Gastroesophageal sphincter (tissue), 4 donors: ENCODE measurements at regions not wholly inside any gene's neighbourhood (a gene's known extent, or its start where the extent isn't known, plus 50 kb on each side); places are given as distances from the start of the nearest gene placed in this dataset.

Source experiments
- ATAC-seq: fragments of 150-250 bp; one replicate; pipeline ENCODE4 v1.9.1; 2016; ENCODE audit warnings: mild to moderate bottlenecking, moderate library complexity
- H3K27ac ChIP-seq, 4 donors: fragments of 200-600 bp; sonication (generic) in 3 of 4; 1 replicate in 3 of 4; 2 replicates in 1 of 4; pipeline ENCODE4 v1.5.1; 2016 to 2019
- H3K27me3 ChIP-seq: fragments of 200-600 bp; sonication (generic); one replicate; pipeline ENCODE4 v1.5.1; 2019
- H3K36me3 ChIP-seq, 2 donors: fragments of 200-600 bp; sonication (generic); one replicate each; pipeline ENCODE4 v1.5.1; 2019; ENCODE audit warnings: control low read depth in 1 of 2
- H3K4me1 ChIP-seq, 3 donors: fragments of 200-600 bp; sonication (generic); 1 replicate in 2 of 3; 2 replicates in 1 of 3; pipeline ENCODE4 v1.5.1; 2016 to 2019; ENCODE audit warnings: control low read depth in 2 of 3
- H3K4me3 ChIP-seq, 2 donors: fragments of 200-600 bp; sonication (generic); one replicate each; pipeline ENCODE4 v1.5.1; 2019; ENCODE audit warnings: mild to moderate bottlenecking in 1 of 2, moderate library complexity in 1 of 2
- H3K9me3 ChIP-seq, 3 donors: fragments of 200-600 bp; sonication (generic); one replicate each; pipeline ENCODE4 v1.5.1; 2017 to 2019; ENCODE audit warnings: control low read depth in 2 of 3
- EP300 ChIP-seq: sonication (generic); formaldehyde crosslinking; IDR thresholded peaks from one replicate; pipeline ENCODE4 v1.6.1; 2017; ENCODE audit warnings: antibody characterized with exemption, mild to moderate bottlenecking
- POLR2A ChIP-seq, 2 donors: fragments of 450-650 bp; IDR thresholded peaks; one replicate each; pipeline ENCODE4 v1.6.1; 2017; ENCODE audit warnings: antibody characterized with exemption in 2 of 2, mild to moderate bottlenecking in 2 of 2, moderate library complexity in 1 of 2
- POLR2AphosphoS5 ChIP-seq: sonication (generic); formaldehyde crosslinking; IDR thresholded peaks from one replicate; pipeline ENCODE4 v1.6.1; 2017; ENCODE audit warnings: antibody characterized with exemption
- WGBS, 2 donors: methylation state at CpG; one replicate each; pipeline ENCODE4 v1.1.5; 2018; ENCODE audit warnings: low coverage in 1 of 2; 5-methylcytosine and 5-hydroxymethylcytosine counted together
- TF ChIP-seq, protein P1 (sequence below), 4 experiments: fragments of 200-600 bp in 2 of 4; fragments of 450-650 bp in 2 of 4; sonication (generic) in 1 of 4; IDR thresholded peaks; one replicate each; pipeline ENCODE4 v1.5.1; 2017 to 2019; ENCODE audit warnings: antibody characterized with exemption in 4 of 4, mild to moderate bottlenecking in 2 of 4, moderate library complexity in 2 of 4

- no peak overlapping the region for H3K4me3 ChIP-seq
- no peaks in the 10 kb centered on the region for H3K9me3 ChIP-seq
- no peak for ATAC-seq
- H3K27ac ChIP-seq, result no peak overlapping the region
- H3K36me3 ChIP-seq, result no peaks in the 10 kb centered on the region
- TF ChIP-seq, protein P1, sequence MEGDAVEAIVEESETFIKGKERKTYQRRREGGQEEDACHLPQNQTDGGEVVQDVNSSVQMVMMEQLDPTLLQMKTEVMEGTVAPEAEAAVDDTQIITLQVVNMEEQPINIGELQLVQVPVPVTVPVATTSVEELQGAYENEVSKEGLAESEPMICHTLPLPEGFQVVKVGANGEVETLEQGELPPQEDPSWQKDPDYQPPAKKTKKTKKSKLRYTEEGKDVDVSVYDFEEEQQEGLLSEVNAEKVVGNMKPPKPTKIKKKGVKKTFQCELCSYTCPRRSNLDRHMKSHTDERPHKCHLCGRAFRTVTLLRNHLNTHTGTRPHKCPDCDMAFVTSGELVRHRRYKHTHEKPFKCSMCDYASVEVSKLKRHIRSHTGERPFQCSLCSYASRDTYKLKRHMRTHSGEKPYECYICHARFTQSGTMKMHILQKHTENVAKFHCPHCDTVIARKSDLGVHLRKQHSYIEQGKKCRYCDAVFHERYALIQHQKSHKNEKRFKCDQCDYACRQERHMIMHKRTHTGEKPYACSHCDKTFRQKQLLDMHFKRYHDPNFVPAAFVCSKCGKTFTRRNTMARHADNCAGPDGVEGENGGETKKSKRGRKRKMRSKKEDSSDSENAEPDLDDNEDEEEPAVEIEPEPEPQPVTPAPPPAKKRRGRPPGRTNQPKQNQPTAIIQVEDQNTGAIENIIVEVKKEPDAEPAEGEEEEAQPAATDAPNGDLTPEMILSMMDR (IDR thresholded peaks at IDR 0.05), result no peak
- TF ChIP-seq POLR2AphosphoS5, result no peak
- no peak for TF ChIP-seq EP300
- no peak for TF ChIP-seq POLR2A (IDR thresholded peaks at IDR 0.05)
- no peaks in the 10 kb centered on the region for H3K27me3 ChIP-seq
- 92 to 94% methylated on average over 7 to 8 of the region's 11 CpGs for WGBS, 2 donors
- peaks cover 1 to 5% (median 3%) of the 10 kb centered on the region in 3 donors for H3K4me1 ChIP-seq
Observed at GRCh38 chr10:91344117-91344856, 65.9 kb upstream of the HECTD2 start.

DNA sequence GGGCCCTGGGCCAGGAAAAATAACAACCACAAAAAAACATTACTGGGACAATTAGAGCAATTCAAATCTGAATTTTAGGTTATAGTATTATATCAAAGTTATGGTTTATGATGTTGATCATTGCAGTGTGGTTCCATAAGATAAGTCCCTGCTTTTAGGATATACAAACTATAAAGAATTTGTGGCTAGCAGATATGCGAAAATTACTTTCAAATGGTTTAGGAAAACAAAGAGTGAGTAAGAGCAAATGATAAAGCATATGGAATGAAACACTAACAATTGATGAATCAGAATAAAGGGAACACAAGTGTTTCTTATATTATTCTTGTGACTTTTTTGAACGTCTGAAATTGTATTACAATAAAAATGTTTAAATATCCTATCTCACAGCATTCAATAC lies 64.4 kb upstream of the HECTD2 start:
- Histone ChIP-seq H3K9me3 (no peaks in the 10 kb centered on the region), H3K36me3 (no peaks in the 10 kb centered on the region), H3K4me3 (no peak overlapping the region), H3K27ac (no peak overlapping the region), H3K4me1 (peaks cover 6 to 19% (median 6%) of the 10 kb centered on the region in 3 donors), H3K27me3 (no peaks in the 10 kb centered on the region)
- ATAC-seq, result no peak
- 72 to 80% methylated on average over 1 to 2 of the region's 2 CpGs for WGBS, 2 donors
- TF ChIP-seq EP300, result no peak
- no peak for TF ChIP-seq POLR2AphosphoS5
- TF ChIP-seq POLR2A (IDR thresholded peaks at IDR 0.05), result no peak
- TF ChIP-seq, protein P1 (IDR thresholded peaks at IDR 0.05), result no peak

DNA sequence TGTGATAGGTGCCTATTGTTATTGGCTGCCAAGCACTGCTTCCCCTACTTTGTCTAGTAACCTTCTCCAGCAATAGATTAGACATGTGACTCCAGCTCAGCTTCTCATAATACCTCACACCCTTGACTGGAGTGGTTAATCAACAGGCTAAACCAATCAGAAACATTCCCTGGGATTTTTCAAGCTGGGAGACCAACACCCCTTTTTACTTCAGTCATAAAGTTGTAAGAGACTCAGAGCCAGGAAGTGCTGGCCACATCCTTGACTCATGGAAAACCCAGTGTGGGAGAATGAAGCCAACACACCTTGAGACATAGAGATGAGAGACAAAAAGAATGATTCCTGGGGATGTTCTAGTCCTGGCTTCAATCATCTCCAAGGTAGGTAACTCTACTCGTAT lies 62.6 kb upstream of the HECTD2 start:
- no peaks in the 10 kb centered on the region for H3K27me3 ChIP-seq
- peaks cover 6 to 22% (median 6%) of the 10 kb centered on the region in 3 donors for H3K4me1 ChIP-seq
- H3K36me3 ChIP-seq, result no peaks in the 10 kb centered on the region
- H3K9me3 ChIP-seq, result no peaks in the 10 kb centered on the region
- no peak for ATAC-seq
- TF ChIP-seq, protein P1 (IDR thresholded peaks at IDR 0.05), result no peak
- TF ChIP-seq POLR2AphosphoS5 (no peak), POLR2A (IDR thresholded peaks at IDR 0.05) (no peak), EP300 (no peak)
- H3K27ac ChIP-seq, result no peak overlapping the region
- 82 to 100% methylated on average over 1 of the region's 1 CpG for WGBS, 2 donors
- no peak overlapping the region for H3K4me3 ChIP-seq

DNA sequence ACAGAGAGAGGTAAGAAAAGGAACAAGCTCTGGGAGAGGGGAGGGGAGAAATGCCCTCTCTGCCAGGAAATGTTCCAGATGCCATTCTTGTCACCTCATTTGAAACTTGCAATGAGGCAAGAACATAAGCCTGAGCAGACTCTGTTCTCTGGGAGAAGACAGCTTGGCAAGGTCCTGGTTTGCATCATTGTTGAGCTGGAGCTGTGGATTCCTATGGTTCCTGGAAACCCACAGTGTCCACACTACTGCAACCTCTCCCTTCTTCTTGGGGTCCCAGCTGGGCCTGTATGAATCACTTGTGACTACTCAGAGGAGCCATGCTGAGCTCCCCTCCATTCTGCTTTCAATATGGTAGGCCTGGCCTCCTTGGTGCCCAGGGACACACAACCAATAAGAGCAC lies 60.8 kb upstream of the HECTD2 start:
- peak overlapping the region; percentile 38 to 73 (median 68) for H3K27ac ChIP-seq
- no peak overlapping the region for H3K4me3 ChIP-seq
- H3K9me3 ChIP-seq, result no peaks in the 10 kb centered on the region
- no peaks in the 10 kb centered on the region for H3K36me3 ChIP-seq
- TF ChIP-seq POLR2AphosphoS5, result peak; percentile 90
- TF ChIP-seq, protein P1 (IDR thresholded peaks at IDR 0.05), result no peak
- no peak for TF ChIP-seq EP300
- no peaks in the 10 kb centered on the region for H3K27me3 ChIP-seq
- peak; percentile 91 for ATAC-seq
- peaks cover 6 to 22% (median 6%) of the 10 kb centered on the region in 3 donors for H3K4me1 ChIP-seq

GRCh38 chr10:91350651-91351081 lies 59.5 kb upstream of the HECTD2 start:
- Histone ChIP-seq H3K9me3 (no peaks in the 10 kb centered on the region), H3K4me3 (no peak overlapping the region), H3K27me3 (no peaks in the 10 kb centered on the region), H3K4me1 (peaks cover 6 to 22% (median 6%) of the 10 kb centered on the region in 3 donors), H3K27ac (no peak overlapping the region), H3K36me3 (no peaks in the 10 kb centered on the region)
- WGBS, 2 donors, result 72 to 93% methylated on average over 2 of the region's 2 CpGs
- no peak for ATAC-seq
- TF ChIP-seq POLR2A (IDR thresholded peaks at IDR 0.05) (no peak), EP300 (no peak), POLR2AphosphoS5 (no peak)
- TF ChIP-seq, protein P1 (IDR thresholded peaks at IDR 0.05), result no peak
